ENCODE measurements at regions not wholly inside any gene's neighbourhood (a gene's known extent, or its start where the extent isn't known, plus 50 kb on each side); places are given as distances from the start of the nearest gene placed in this dataset.

- no peak for DNase-seq
- H3K36me3 Mint-ChIP-seq (ENCODE audit: insufficient read depth), result no peaks in the 10 kb centered on the region
- H3K4me3 Mint-ChIP-seq, result no peak overlapping the region
- peaks cover 0 to 2% of the 10 kb centered on the region in 2 donors for H3K9me3 Mint-ChIP-seq
- no peak for ATAC-seq (replicated peaks)
- H3K27ac Mint-ChIP-seq, result no peak overlapping the region
- no peaks in the 10 kb centered on the region for H3K4me1 Mint-ChIP-seq (ENCODE audit: low read depth in 2 of 2)
- no peaks in the 10 kb centered on the region for H3K27me3 Mint-ChIP-seq
Observed at GRCh38 chr4:164021947-164022346, 527.5 kb downstream of the TMA16 start.

GRCh38 chr4:164023214-164023613, 528.7 kb downstream of the TMA16 start:
- no peak overlapping the region for H3K4me3 Mint-ChIP-seq
- H3K27me3 Mint-ChIP-seq, result no peaks in the 10 kb centered on the region
- peaks cover 0 to 2% of the 10 kb centered on the region in 2 donors for H3K9me3 Mint-ChIP-seq
- ATAC-seq (replicated peaks) (no peak), DNase-seq (no peak)
- no peak overlapping the region for H3K27ac Mint-ChIP-seq
- no peaks in the 10 kb centered on the region for H3K4me1 Mint-ChIP-seq (ENCODE audit: low read depth in 2 of 2)
- no peaks in the 10 kb centered on the region for H3K36me3 Mint-ChIP-seq (ENCODE audit: insufficient read depth)

- ATAC-seq (replicated peaks) (no peak), DNase-seq (no peak)
- H3K27me3 Mint-ChIP-seq, result no peaks in the 10 kb centered on the region
- H3K4me1 Mint-ChIP-seq (ENCODE audit: low read depth in 2 of 2), result no peaks in the 10 kb centered on the region
- no peak overlapping the region for H3K4me3 Mint-ChIP-seq
- peaks cover 0 to 4% of the 10 kb centered on the region in 2 donors for H3K9me3 Mint-ChIP-seq
- no peaks in the 10 kb centered on the region for H3K36me3 Mint-ChIP-seq (ENCODE audit: insufficient read depth)
- H3K27ac Mint-ChIP-seq, result no peak overlapping the region
Observed at GRCh38 chr4:164027805-164028204, 533.3 kb downstream of the TMA16 start.

- Mint-ChIP-seq H3K4me1 (ENCODE audit: low read depth in 2 of 2) (no peaks in the 10 kb centered on the region), H3K36me3 (ENCODE audit: insufficient read depth) (no peaks in the 10 kb centered on the region), H3K27me3 (no peaks in the 10 kb centered on the region), H3K27ac (no peak overlapping the region), H3K4me3 (no peak overlapping the region), H3K9me3 (peaks cover 9 to 22% of the 10 kb centered on the region in 2 donors)
- ATAC-seq (replicated peaks) (no peak), DNase-seq (no peak)
Observed at GRCh38 chr4:164039482-164039881, 545.0 kb downstream of the TMA16 start.

- no peak for ATAC-seq (replicated peaks)
- Mint-ChIP-seq H3K36me3 (ENCODE audit: insufficient read depth) (no peaks in the 10 kb centered on the region), H3K4me1 (ENCODE audit: low read depth in 2 of 2) (no peaks in the 10 kb centered on the region)
Observed at GRCh38 chr4:164056426-164057142, 562.1 kb downstream of the TMA16 start.

GRCh38 chr4:164058776-164059445, 564.4 kb downstream of the TMA16 start:
- no peaks in the 10 kb centered on the region for H3K36me3 Mint-ChIP-seq (ENCODE audit: insufficient read depth)
- no peak overlapping the region for H3K27ac Mint-ChIP-seq
- DNase-seq (no peak), ATAC-seq (replicated peaks) (no peak)
- peaks cover 0 to 5% of the 10 kb centered on the region in 2 donors for H3K9me3 Mint-ChIP-seq
- no peaks in the 10 kb centered on the region for H3K27me3 Mint-ChIP-seq
- H3K4me1 Mint-ChIP-seq (ENCODE audit: low read depth in 2 of 2), result no peaks in the 10 kb centered on the region
- H3K4me3 Mint-ChIP-seq, result no peak overlapping the region

More at GRCh38 chr4:164056426-164057142, 562.1 kb downstream of the TMA16 start:
- DNase-seq, result no peak
- Mint-ChIP-seq H3K9me3 (no peaks in the 10 kb centered on the region), H3K4me3 (no peak overlapping the region), H3K27me3 (no peaks in the 10 kb centered on the region), H3K27ac (no peak overlapping the region)

- H3K27ac Mint-ChIP-seq, result no peak overlapping the region
- no peak for ATAC-seq (replicated peaks)
- H3K36me3 Mint-ChIP-seq (ENCODE audit: insufficient read depth), result no peaks in the 10 kb centered on the region
Observed at GRCh38 chr4:164060456-164060855, 566.0 kb downstream of the TMA16 start.

GRCh38 chr4:164068392-164068791, 573.9 kb downstream of the TMA16 start:
- ATAC-seq (replicated peaks) (no peak), DNase-seq (no peak)
- Mint-ChIP-seq H3K4me3 (no peak overlapping the region), H3K9me3 (peaks cover 0 to 11% of the 10 kb centered on the region in 2 donors), H3K27ac (no peak overlapping the region), H3K4me1 (ENCODE audit: low read depth in 2 of 2) (no peaks in the 10 kb centered on the region), H3K27me3 (no peaks in the 10 kb centered on the region), H3K36me3 (ENCODE audit: insufficient read depth) (no peaks in the 10 kb centered on the region)

More at GRCh38 chr4:164060456-164060855, 566.0 kb downstream of the TMA16 start:
- Mint-ChIP-seq H3K4me1 (ENCODE audit: low read depth in 2 of 2) (no peaks in the 10 kb centered on the region), H3K4me3 (no peak overlapping the region), H3K9me3 (peaks cover 0 to 5% of the 10 kb centered on the region in 2 donors), H3K27me3 (no peaks in the 10 kb centered on the region)
- DNase-seq, result no peak

GRCh38 chr4:164070625-164071024, 576.1 kb downstream of the TMA16 start:
- no peaks in the 10 kb centered on the region for H3K27me3 Mint-ChIP-seq
- H3K36me3 Mint-ChIP-seq (ENCODE audit: insufficient read depth), result no peaks in the 10 kb centered on the region
- DNase-seq (no peak), ATAC-seq (replicated peaks) (no peak)
- H3K4me1 Mint-ChIP-seq (ENCODE audit: low read depth in 2 of 2), result no peaks in the 10 kb centered on the region
- peaks cover 7 to 11% of the 10 kb centered on the region in 2 donors for H3K9me3 Mint-ChIP-seq
- no peak overlapping the region for H3K4me3 Mint-ChIP-seq
- no peak overlapping the region for H3K27ac Mint-ChIP-seq

- no peaks in the 10 kb centered on the region for H3K4me1 Mint-ChIP-seq (ENCODE audit: low read depth in 2 of 2)
- H3K27ac Mint-ChIP-seq, result no peak overlapping the region
- ATAC-seq (replicated peaks) (no peak), DNase-seq (no peak)
- no peaks in the 10 kb centered on the region for H3K36me3 Mint-ChIP-seq (ENCODE audit: insufficient read depth)
- H3K9me3 Mint-ChIP-seq, result peaks cover 0 to 2% of the 10 kb centered on the region in 2 donors
- no peaks in the 10 kb centered on the region for H3K27me3 Mint-ChIP-seq
- H3K4me3 Mint-ChIP-seq, result no peak overlapping the region
Observed at GRCh38 chr4:164081371-164081770, 586.9 kb downstream of the TMA16 start.

GRCh38 chr4:164081801-164082200, 587.3 kb downstream of the TMA16 start:
- peaks cover 0 to 2% of the 10 kb centered on the region in 2 donors for H3K9me3 Mint-ChIP-seq
- H3K4me3 Mint-ChIP-seq, result no peak overlapping the region
- H3K27ac Mint-ChIP-seq, result no peak overlapping the region
- no peaks in the 10 kb centered on the region for H3K36me3 Mint-ChIP-seq (ENCODE audit: insufficient read depth)
- no peaks in the 10 kb centered on the region for H3K4me1 Mint-ChIP-seq (ENCODE audit: low read depth in 2 of 2)
- ATAC-seq (replicated peaks) (no peak), DNase-seq (no peak)
- H3K27me3 Mint-ChIP-seq, result no peaks in the 10 kb centered on the region

GRCh38 chr4:164087733-164088132, 593.2 kb downstream of the TMA16 start:
- no peak for ATAC-seq (replicated peaks)
- H3K4me1 Mint-ChIP-seq (ENCODE audit: low read depth in 2 of 2), result no peaks in the 10 kb centered on the region
- no peak overlapping the region for H3K4me3 Mint-ChIP-seq
- no peak for DNase-seq
- no peak overlapping the region for H3K27ac Mint-ChIP-seq
- H3K27me3 Mint-ChIP-seq, result no peaks in the 10 kb centered on the region
- peaks cover 0 to 2% of the 10 kb centered on the region in 2 donors for H3K9me3 Mint-ChIP-seq
- no peaks in the 10 kb centered on the region for H3K36me3 Mint-ChIP-seq (ENCODE audit: insufficient read depth)

- DNase-seq (no peak), ATAC-seq (replicated peaks) (no peak)
- Mint-ChIP-seq H3K9me3 (peaks cover 0 to 2% of the 10 kb centered on the region in 2 donors), H3K36me3 (ENCODE audit: insufficient read depth) (no peaks in the 10 kb centered on the region), H3K4me3 (no peak overlapping the region), H3K27ac (no peak overlapping the region), H3K27me3 (no peaks in the 10 kb centered on the region), H3K4me1 (ENCODE audit: low read depth in 2 of 2) (no peaks in the 10 kb centered on the region)
Observed at GRCh38 chr4:164095313-164096110, 601.0 kb downstream of the TMA16 start.

All from effector memory CD8-positive, alpha-beta T cell (primary cell).